H1 (cell line): ENCODE measurements at regions not wholly inside any gene's neighbourhood (a gene's known extent, or its start where the extent isn't known, plus 50 kb on each side); places are given as distances from the start of the nearest gene placed in this dataset.

Experiments used
- CTCF ChIA-PET: fragments of 300-600 bp; sonication (Branson Sonifier 250); formaldehyde crosslinking; loops from one replicate; lab custom pipeline; 2021; ENCODE audit not compliant: partially characterized antibody; lab: Charles Lee
- POLR2A ChIA-PET: fragments of 300-600 bp; sonication (Branson Sonifier 250); formaldehyde crosslinking; loops from one replicate; lab custom pipeline; 2021; ENCODE audit warnings: inconsistent platforms; ENCODE audit not compliant: partially characterized antibody; lab: Charles Lee
- DNase-seq, 2 experiments: peaks; one replicate each; pipeline versions ENCODE4 v3.0.0 to v3.0.0-alpha.2; 2010 to 2022; ENCODE audit warnings: low spot score in 2 of 2, low read depth in 1 of 2, mixed read lengths in 1 of 2
- FAIRE-seq: peaks from 2 replicates; lab custom pipeline; 2011; peaks lifted over from hg19 to GRCh38; lab: Jason Lieb, UNC
- H2AFZ ChIP-seq: 2 replicates; pipeline ENCODE4 v1.8.1; 2012; ENCODE audit warnings: low read length, inconsistent platforms
- H2AK5ac ChIP-seq: 2 replicates; pipeline ENCODE4 v1.6.1; 2013; ENCODE audit warnings: low read depth, low read length
- H2BK120ac ChIP-seq: replicated peaks from 2 replicates; pipeline ENCODE3; 2013; ENCODE audit warnings: low read depth, low read length, inconsistent platforms
- H2BK12ac ChIP-seq: 2 replicates; pipeline ENCODE4 v1.6.1; 2013; ENCODE audit warnings: low read depth, low read length
- H2BK15ac ChIP-seq: 2 replicates; pipeline ENCODE4 v1.6.1; 2013; ENCODE audit warnings: low read length
- H2BK20ac ChIP-seq: 2 replicates; pipeline ENCODE4 v1.6.1; 2013; ENCODE audit warnings: low read length
- H2BK5ac ChIP-seq: 2 replicates; pipeline ENCODE4 v1.6.1; 2013; ENCODE audit warnings: low read depth, low read length
- H3K14ac ChIP-seq: 2 replicates; pipeline ENCODE4 v1.6.1; 2013; ENCODE audit warnings: inconsistent platforms; ENCODE audit not compliant: insufficient read length
- H3K18ac ChIP-seq: 2 replicates; pipeline ENCODE4 v1.6.1; 2013; ENCODE audit warnings: low read length; ENCODE audit errors: extremely low read depth
- H3K23ac ChIP-seq: 2 replicates; pipeline ENCODE4 v1.6.1; 2013; ENCODE audit warnings: inconsistent platforms; ENCODE audit not compliant: insufficient read length
- H3K23me2 ChIP-seq: 2 replicates; pipeline ENCODE4 v1.6.1; 2013; ENCODE audit warnings: low read depth, low read length
- H3K27ac ChIP-seq: 2 replicates; pipeline ENCODE4 v1.6.1; 2011; ENCODE audit warnings: low read depth, low read length, inconsistent platforms
- H3K27me3 ChIP-seq, 4 experiments: replicated peaks in 1 of 4; 1 replicate in 1 of 4; 2 replicates in 3 of 4; pipeline versions ENCODE4 v1.6.1 to v1.8.1; 2011 to 2013; ENCODE audit warnings: low read length in 3 of 4, mild to moderate bottlenecking in 3 of 4, inconsistent platforms in 2 of 4, mixed read lengths in 2 of 4, moderate library complexity in 1 of 4; ENCODE audit not compliant: control insufficient read depth in 3 of 4, insufficient read depth in 3 of 4; ENCODE audit errors: extremely low read depth in 1 of 4
- H3K36me3 ChIP-seq, 4 experiments: 2 replicates each; pipeline versions ENCODE4 v1.6.1 to v1.8.1; 2011 to 2013; ENCODE audit warnings: mild to moderate bottlenecking in 4 of 4, low read length in 3 of 4, moderate library complexity in 2 of 4, control low read depth in 1 of 4, inconsistent platforms in 1 of 4; ENCODE audit not compliant: insufficient read depth in 4 of 4, control insufficient read depth in 2 of 4
- H3K4ac ChIP-seq: replicated peaks from 2 replicates; pipeline ENCODE3; 2013; ENCODE audit warnings: low read length, low read depth, mixed read lengths, inconsistent platforms; ENCODE audit not compliant: insufficient read length
- H3K4me1 ChIP-seq, 4 experiments: replicated peaks in 1 of 4; 1 replicate in 1 of 4; 2 replicates in 3 of 4; pipeline versions ENCODE4 v1.6.1 to v1.8.1; 2011 to 2013; ENCODE audit warnings: low read length in 3 of 4, inconsistent platforms in 2 of 4, mixed read lengths in 1 of 4; ENCODE audit not compliant: insufficient read depth in 4 of 4, control insufficient read depth in 3 of 4
- H3K4me2 ChIP-seq, 2 experiments: 2 replicates each; pipeline versions ENCODE4 v1.6.1 to v1.8.1; 2011 to 2013; ENCODE audit warnings: low read depth in 2 of 2, low read length in 2 of 2, control low read depth in 1 of 2, inconsistent platforms in 1 of 2, mild to moderate bottlenecking in 1 of 2; ENCODE audit not compliant: insufficient read depth in 1 of 2
- H3K4me3 ChIP-seq, 4 experiments: fragments of 200-600, 300-600 bp in 1 of 4; sonication (generic), shearing (Covaris generic), sonication (Bioruptor Twin) in 1 of 4; 2 replicates each; pipeline versions ENCODE4 v1.5.1 to v1.8.1; 2011 to 2016; ENCODE audit warnings: low read length in 4 of 4, low read depth in 3 of 4, control low read depth in 2 of 4, inconsistent platforms in 2 of 4, mild to moderate bottlenecking in 2 of 4, mixed read lengths in 1 of 4, moderate library complexity in 1 of 4; ENCODE audit not compliant: insufficient read depth in 2 of 4; ENCODE audit errors: extremely low read depth in 1 of 4
- H3K56ac ChIP-seq: replicated peaks from 2 replicates; pipeline ENCODE3; 2013; ENCODE audit warnings: low read depth, mild to moderate bottlenecking, mixed read lengths, low read length, inconsistent platforms; ENCODE audit not compliant: insufficient read length
- H3K79me1 ChIP-seq: 2 replicates; pipeline ENCODE4 v1.6.1; 2013; ENCODE audit warnings: low read depth, low read length, control low read depth
- H3K79me2 ChIP-seq, 2 experiments: 2 replicates each; pipeline versions ENCODE4 v1.6.1 to v1.8.1; 2012 to 2013; ENCODE audit warnings: low read length in 2 of 2, mild to moderate bottlenecking in 2 of 2, inconsistent platforms in 1 of 2; ENCODE audit not compliant: insufficient read depth in 2 of 2, control insufficient read depth in 1 of 2
- H3K9ac ChIP-seq, 4 experiments: replicated peaks in 1 of 4; 1 replicate in 1 of 4; 2 replicates in 3 of 4; pipeline versions ENCODE4 v1.6.1 to v1.8.1; 2011 to 2013; ENCODE audit warnings: low read depth in 3 of 4, low read length in 3 of 4, control low read depth in 2 of 4, mild to moderate bottlenecking in 2 of 4, moderate library complexity in 2 of 4, inconsistent platforms in 1 of 4; ENCODE audit errors: extremely low read depth in 1 of 4
- H3K9me3 ChIP-seq, 2 experiments: 2 replicates each; pipeline versions ENCODE4 v1.6.1 to v1.8.1; 2012 to 2013; ENCODE audit warnings: mild to moderate bottlenecking in 2 of 2, moderate library complexity in 2 of 2, control low read depth in 1 of 2, inconsistent platforms in 1 of 2, low read depth in 1 of 2, low read length in 1 of 2, mixed read lengths in 1 of 2; ENCODE audit not compliant: insufficient read depth in 2 of 2
- H4K20me1 ChIP-seq, 2 experiments: replicated peaks in 1 of 2; 2 replicates each; pipeline versions ENCODE3 to v1.8.1; 2011 to 2013; ENCODE audit warnings: inconsistent platforms in 2 of 2, low read length in 2 of 2, mild to moderate bottlenecking in 1 of 2; ENCODE audit not compliant: insufficient read depth in 2 of 2, control insufficient read depth in 1 of 2
- H4K5ac ChIP-seq: 2 replicates; pipeline ENCODE4 v1.6.1; 2013; ENCODE audit warnings: low read length, low read depth, mixed read lengths, inconsistent platforms; ENCODE audit not compliant: insufficient read length
- H4K8ac ChIP-seq: 2 replicates; pipeline ENCODE4 v1.8.0; 2013; ENCODE audit warnings: mild to moderate bottlenecking, moderate library complexity, low read length, inconsistent platforms; ENCODE audit not compliant: insufficient read depth; ENCODE audit errors: extremely low read depth
- H4K91ac ChIP-seq: replicated peaks from 2 replicates; pipeline ENCODE3; 2013; ENCODE audit warnings: low read length, mixed read lengths, inconsistent platforms; ENCODE audit not compliant: insufficient read length
- EP300 ChIP-seq, 2 experiments: IDR thresholded peaks; 1 replicate in 1 of 2; 2 replicates in 1 of 2; pipeline ENCODE4 v1.6.1; 2011 to 2012; ENCODE audit warnings: low read depth in 2 of 2, low read length in 2 of 2, mild to moderate bottlenecking in 2 of 2, borderline replicate concordance in 1 of 2, inconsistent platforms in 1 of 2, moderate library complexity in 1 of 2
- whole genome bisulfite sequencing, 2 experiments: shearing (Covaris generic) in 1 of 2; methylation state at CpG; one replicate each; pipeline versions ENCODE4 v1.1.6 to v1.1.7; 2013 to 2015; ENCODE audit warnings: low lambda C conversion rate in 2 of 2, mixed read lengths in 2 of 2, inconsistent platforms in 1 of 2, low coverage in 1 of 2, missing lambda C conversion rate in 1 of 2; ENCODE audit not compliant: insufficient replicate concordance in 2 of 2, insufficient coverage in 1 of 2, insufficient read length in 1 of 2; ENCODE audit errors: extremely low coverage in 1 of 2, missing lambda C conversion rate in 1 of 2; 5-methylcytosine and 5-hydroxymethylcytosine counted together

- H2AK5ac ChIP-seq, result no peak overlapping the region
- ChIA-PET CTCF (interaction anchor here (1.4 to 2.4 kb wide), 2 partner anchors 12 to 210 kb away, joined by 3 to 6 read pairs; no protein-coding TSS in a partner anchor), POLR2A (no interaction called here)
- H3K4me3 ChIP-seq, result no peak overlapping the region
- H3K4me1 ChIP-seq, result no peaks in the 10 kb centered on the region
- H3K9me3 ChIP-seq, result no peaks in the 10 kb centered on the region; a peak in 1 of 4 replicates
- H2BK5ac ChIP-seq, result no peak overlapping the region
- H2AFZ ChIP-seq, result no peak overlapping the region
- no peak overlapping the region for H2BK120ac ChIP-seq
- DNase-seq, result no peak
- H2BK12ac ChIP-seq, result no peak overlapping the region
- no peak overlapping the region for H3K9ac ChIP-seq
- H3K4ac ChIP-seq, result no peak overlapping the region
- no peak overlapping the region for H2BK20ac ChIP-seq
- no peak overlapping the region for H3K27ac ChIP-seq
- no peaks in the 10 kb centered on the region for H4K20me1 ChIP-seq
- H4K8ac ChIP-seq, result no peak overlapping the region
- 71% methylated on average over 1 of the region's 1 CpG; no CpG with 5 or more reads in 1 of the 2 experiments for WGBS, 2 experiments
- H3K23ac ChIP-seq, result no peak overlapping the region
- H2BK15ac ChIP-seq, result no peak overlapping the region
- H3K79me2 ChIP-seq, result no peaks in the 10 kb centered on the region
- no peak overlapping the region for H3K4me2 ChIP-seq
- H4K91ac ChIP-seq, result no peak overlapping the region
- H3K14ac ChIP-seq, result no peak overlapping the region
- no peaks in the 10 kb centered on the region for H3K79me1 ChIP-seq
- H3K27me3 ChIP-seq, result no peaks in the 10 kb centered on the region
- H3K18ac ChIP-seq, result no peak overlapping the region
- no peaks in the 10 kb centered on the region for H3K23me2 ChIP-seq
- no peak overlapping the region for H3K56ac ChIP-seq
- H4K5ac ChIP-seq, result no peak overlapping the region
- no peaks in the 10 kb centered on the region for H3K36me3 ChIP-seq
- no peak for FAIRE-seq
- TF ChIP-seq EP300 (IDR thresholded peaks at IDR 0.05; ENCODE audit: borderline replicate concordance in 1 of 2, low read depth in 2 of 2, low read length in 2 of 2), result no peak
Observed at GRCh38 chr6:156150391-156150790, 626.8 kb upstream of the ARID1B start.
